K562 (cell line): ENCODE measurements at regions not wholly inside any gene's neighbourhood (a gene's known extent, or its start where the extent isn't known, plus 50 kb on each side); places are given as distances from the start of the nearest gene placed in this dataset.

Experiments used
- ATAC-seq: fragments of 200-7000 bp; cut with Tn5 transposase; 3 replicates; pipeline ENCODE4 v1.9.1; 2020; ENCODE audit warnings: moderate library complexity
- BruUV-seq: library from RNA; stranded (reverse); fragments of 400-500 nt; replicated peaks from 2 replicates; lab custom pipeline; 2021; lab: Mats Ljungman, UMichigan
- CTCF ChIA-PET: fragments of 300-600 bp; formaldehyde crosslinking; extraction: SDS; loops from one replicate; lab custom pipeline; 2021; ENCODE audit warnings: low intra/inter-chr PET ratio; lab: Yijun Ruan, JAX
- POLR2A ChIA-PET: fragments of 300-600, 350-650 bp; sonication (Branson Sonifier 250); formaldehyde crosslinking; extraction: SDS; loops from one replicate; lab custom pipeline; 2021; ENCODE audit warnings: antibody characterized with exemption, inconsistent platforms; lab: Yijun Ruan, JAX
- DNase-seq, 4 experiments: peaks; one replicate each; pipeline versions ENCODE4 v3.0.0 to v3.0.0-alpha.2; 2011 to 2018; ENCODE audit warnings: low spot score in 3 of 4, mixed read lengths in 3 of 4; ENCODE audit errors: extremely low read depth in 1 of 4
- FAIRE-seq: peaks from 2 replicates; lab custom pipeline; 2011; peaks lifted over from hg19 to GRCh38; lab: Jason Lieb, UNC
- H2AFZ ChIP-seq: 2 replicates; pipeline ENCODE4 v1.6.0; 2011; ENCODE audit warnings: low read depth, low read length, control low read depth, inconsistent platforms
- H3K27ac ChIP-seq: fragments of 200-600 bp; 3 replicates; pipeline ENCODE4 v1.8.0; 2011; ENCODE audit warnings: low read depth, mild to moderate bottlenecking, control low read depth, inconsistent platforms, low read length, moderate library complexity, mixed read lengths; ENCODE audit errors: extremely low read depth
- H3K27me3 ChIP-seq, 2 experiments: fragments of 300-600 bp in 1 of 2; 2 replicates in 1 of 2; 3 replicates in 1 of 2; pipeline versions ENCODE4 v1.6.0 to v1.8.0; 2011; ENCODE audit warnings: inconsistent platforms in 2 of 2, low read length in 2 of 2, mild to moderate bottlenecking in 1 of 2, mixed read lengths in 1 of 2, moderate library complexity in 1 of 2; ENCODE audit not compliant: control insufficient read depth in 2 of 2, insufficient read depth in 2 of 2
- H3K36me3 ChIP-seq: fragments of 300-600 bp; 3 replicates; pipeline ENCODE4 v1.8.0; 2011; ENCODE audit warnings: mild to moderate bottlenecking, low read length, inconsistent platforms; ENCODE audit not compliant: control insufficient read depth, insufficient read depth
- H3K4me1 ChIP-seq, 2 experiments: fragments of 200-600 bp in 1 of 2; replicated peaks in 1 of 2; 2 replicates in 1 of 2; 3 replicates in 1 of 2; pipeline versions ENCODE4 v1.5.1 to v1.8.0; 2011; ENCODE audit warnings: inconsistent platforms in 2 of 2, low read length in 2 of 2, mild to moderate bottlenecking in 1 of 2, mixed read lengths in 1 of 2, moderate library complexity in 1 of 2; ENCODE audit not compliant: control insufficient read depth in 2 of 2, insufficient read depth in 2 of 2
- H3K4me2 ChIP-seq: 2 replicates; pipeline ENCODE4 v1.6.1; 2011; ENCODE audit warnings: low read length, control low read depth, inconsistent platforms, mixed read lengths; ENCODE audit not compliant: insufficient read depth
- H3K4me3 ChIP-seq: fragments of 200-600 bp; sonication (generic), shearing (Covaris generic); 2 replicates; pipeline ENCODE4 v1.5.1; 2016; ENCODE audit warnings: control low read depth, inconsistent platforms
- H3K79me2 ChIP-seq: fragments of 200-600 bp; 3 replicates; pipeline ENCODE4 v1.8.0; 2011; ENCODE audit warnings: low read length, inconsistent platforms; ENCODE audit not compliant: control insufficient read depth, insufficient read depth
- H3K9ac ChIP-seq, 2 experiments: 2 replicates each; pipeline versions ENCODE4 v1.6.0 to v1.6.1; 2011; ENCODE audit warnings: low read depth in 2 of 2, low read length in 2 of 2, control low read depth in 1 of 2, inconsistent platforms in 1 of 2, mild to moderate bottlenecking in 1 of 2, mixed read lengths in 1 of 2; ENCODE audit not compliant: insufficient read depth in 1 of 2
- H3K9me1 ChIP-seq: one replicate; pipeline ENCODE4 v1.6.0; 2011; ENCODE audit warnings: inconsistent platforms, mild to moderate bottlenecking, low read length, moderate library complexity; ENCODE audit not compliant: control insufficient read depth, insufficient read depth
- H3K9me3 ChIP-seq: replicated peaks from 2 replicates; pipeline ENCODE4 v1.5.1; 2011; ENCODE audit warnings: low read depth, low read length, inconsistent platforms; ENCODE audit not compliant: control insufficient read depth, insufficient read depth
- H4K20me1 ChIP-seq: replicated peaks from 2 replicates; pipeline ENCODE4 v1.6.1; 2011; ENCODE audit warnings: low read length, inconsistent platforms, mixed read lengths; ENCODE audit not compliant: control insufficient read depth, insufficient read depth
- BDP1 ChIP-seq: IDR thresholded peaks from 3 replicates; pipeline ENCODE4 v1.6.1; 2011; ENCODE audit not compliant: insufficient read length, insufficient read depth
- C11orf30 ChIP-seq: fragments of 450-650 bp; IDR thresholded peaks from 2 replicates; pipeline ENCODE4 v1.6.1; 2016; ENCODE audit warnings: low read depth, mild to moderate bottlenecking
- CCAR2 ChIP-seq: fragments of 200-400 bp; formaldehyde crosslinking; IDR thresholded peaks from 2 replicates; pipeline ENCODE4 v1.6.1; 2017; ENCODE audit warnings: mild to moderate bottlenecking, low read depth, low read length
- E2F4 ChIP-seq: sonication (generic); formaldehyde crosslinking; IDR thresholded peaks from 2 replicates; pipeline ENCODE4 v1.8.0; 2022; ENCODE audit warnings: mild to moderate bottlenecking, low read depth, missing genetic modification reagents
- GTF2A2 ChIP-seq: IDR thresholded peaks from 2 replicates; pipeline ENCODE4 v1.6.1; 2016; ENCODE audit warnings: mild to moderate bottlenecking, missing genetic modification characterization, missing compliant biosample characterization
- HNRNPLL ChIP-seq: fragments of 200-400 bp; formaldehyde crosslinking; IDR thresholded peaks from 2 replicates; pipeline ENCODE4 v1.6.1; 2017; ENCODE audit warnings: low read length, low read depth, mild to moderate bottlenecking; ENCODE audit not compliant: poor library complexity, severe bottlenecking
- MAFK ChIP-seq: IDR thresholded peaks from 2 replicates; pipeline ENCODE4 v1.6.1; 2011; ENCODE audit warnings: low read length, improper control_type of control experiment
- MCM3 ChIP-seq: fragments of 450-650 bp; IDR thresholded peaks from 2 replicates; pipeline ENCODE4 v1.6.1; 2016
- NFE2 ChIP-seq: IDR thresholded peaks from 2 replicates; pipeline ENCODE4 v1.6.1; 2014; ENCODE audit warnings: antibody characterized with exemption, low read depth
- POLR2AphosphoS5 ChIP-seq: IDR thresholded peaks from 2 replicates; pipeline ENCODE4 v1.6.1; 2011; ENCODE audit warnings: mild to moderate bottlenecking, low read depth, low read length, moderate library complexity; ENCODE audit not compliant: control insufficient read depth, insufficient read depth
- POLR2G ChIP-seq: fragments of 200-400 bp; formaldehyde crosslinking; IDR thresholded peaks from 2 replicates; pipeline ENCODE4 v1.6.1; 2017; ENCODE audit warnings: low read depth, mild to moderate bottlenecking, antibody characterized with exemption, low read length, moderate library complexity
- SAFB ChIP-seq: fragments of 200-400 bp; formaldehyde crosslinking; IDR thresholded peaks from 2 replicates; pipeline ENCODE4 v1.6.1; 2017; ENCODE audit warnings: low read depth, low read length, borderline replicate concordance
- SIN3B ChIP-seq: fragments of 450-650 bp; IDR thresholded peaks from 2 replicates; pipeline ENCODE4 v1.6.1; 2017; ENCODE audit warnings: low read depth, mild to moderate bottlenecking, moderate library complexity
- TAF15 ChIP-seq: fragments of 200-400 bp; formaldehyde crosslinking; IDR thresholded peaks from 2 replicates; pipeline ENCODE4 v1.6.1; 2017; ENCODE audit warnings: mild to moderate bottlenecking, low read depth, low read length, moderate library complexity
- TBP ChIP-seq: optimal IDR thresholded peaks from 2 replicates; pipeline ENCODE3; 2011; ENCODE audit warnings: low read depth, low read length, improper control_type of control experiment
- ZBTB9 ChIP-seq: fragments of 450-650 bp; formaldehyde crosslinking; IDR thresholded peaks from 2 replicates; pipeline ENCODE4 v1.4.0; 2020; ENCODE audit warnings: mild to moderate bottlenecking, moderate library complexity
- ZNF311 ChIP-seq: fragments of 250-450 bp; sonication (Bioruptor Pico); IDR thresholded peaks from 2 replicates; pipeline ENCODE4 v1.4.0; 2020; ENCODE audit warnings: mild to moderate bottlenecking, moderate library complexity
- ZNF316 ChIP-seq: fragments of 450-650 bp; IDR thresholded peaks from 2 replicates; pipeline ENCODE4 v1.6.1; 2016
- ZNF395 ChIP-seq: fragments of 200-800 bp; sonication (Bioruptor generic); IDR thresholded peaks from 2 replicates; pipeline ENCODE4 v1.6.1; 2017; ENCODE audit warnings: missing genetic modification characterization, missing compliant biosample characterization
- ZNF445 ChIP-seq: fragments of 250-450 bp; sonication (Bioruptor Pico); IDR thresholded peaks from 2 replicates; pipeline ENCODE4 v1.4.0; 2020; ENCODE audit warnings: low read depth, mild to moderate bottlenecking, moderate library complexity
- ZNF561 ChIP-seq: fragments of 450-650 bp; formaldehyde crosslinking; conservative IDR thresholded peaks from 2 replicates; pipeline ENCODE4 v1.4.0; 2020; ENCODE audit warnings: mild to moderate bottlenecking, moderate library complexity
- ZNF699 ChIP-seq: fragments of 250-450 bp; sonication (Bioruptor Pico); IDR thresholded peaks from 2 replicates; pipeline ENCODE4 v1.8.0; 2021; ENCODE audit warnings: mild to moderate bottlenecking, moderate library complexity; ENCODE audit not compliant: insufficient replicate concordance
- WGBS: fragments of 100-300 bp; shearing (Covaris generic); methylation state at CpG from one replicate; pipeline ENCODE4 v1.1.6; 2016; ENCODE audit warnings: low coverage, mixed read lengths; ENCODE audit not compliant: insufficient coverage; ENCODE audit errors: missing lambda C conversion rate; 5-methylcytosine and 5-hydroxymethylcytosine counted together
- in situ Hi-C: fragments of 300-500 bp; cut with MboI; formaldehyde crosslinking; loops from 4 replicates; pipeline ENCODE4 v1.15.0; 2018; ENCODE audit warnings: inconsistent platforms, mixed read lengths
- intact Hi-C: fragments of 100-400 bp; cut with micrococcal nuclease; formaldehyde crosslinking; loops from 2 replicates; pipeline ENCODE4 v1.14.2; 2022

- Histone ChIP-seq H3K9ac (no peak overlapping the region), H3K9me1 (no peaks in the 10 kb centered on the region), H3K4me3 (no peak overlapping the region), H3K36me3 (no peaks in the 10 kb centered on the region), H4K20me1 (no peaks in the 10 kb centered on the region), H3K4me1 (no peaks in the 10 kb centered on the region), H3K27ac (no peak overlapping the region), H3K4me2 (no peak overlapping the region), H3K9me3 (no peaks in the 10 kb centered on the region), H2AFZ (no peak overlapping the region), H3K27me3 (no peaks in the 10 kb centered on the region), H3K79me2 (no peaks in the 10 kb centered on the region)
- no TSS peak for BruUV-seq
- no peak for FAIRE-seq
- DNase-seq: no peak
- in situ Hi-C loops (no loop called here), intact Hi-C loops (no loop called here)
- TF ChIP-seq ZNF395 (CRISPR knock-in tag) (no peak), ZNF311 (CRISPR knock-in tag) (no peak), MAFK (peak; percentile 14; the same call in 1 of the 2 replicates), ZNF445 (CRISPR knock-in tag) (no peak), ZBTB9 (CRISPR knock-in tag) (no peak), ZNF316 (peak; percentile 44), TAF15 (no peak), SAFB (no peak), GTF2A2 (tag) (no peak), TBP (no peak), HNRNPLL (no peak), ZNF561 (CRISPR knock-in tag) (no peak), POLR2AphosphoS5 (no peak), BDP1 (no peak), POLR2G (no peak), ZNF699 (CRISPR knock-in tag) (no peak), SIN3B (no peak), MCM3 (no peak), E2F4 (no peak), CCAR2 (no peak), NFE2 (no peak), C11orf30 (peak; percentile 18; the same call in 1 of the 2 replicates)
- POLR2A ChIA-PET: no interaction called here
- ATAC-seq: no peak
- WGBS: 0% methylated on average over 2 of the region's 2 CpGs
- CTCF ChIA-PET: no interaction called here
Measured at GRCh38 chr11:54979375-54979774, 272.7 kb downstream of the OR4A5 start.
